Tibial artery (tissue), 4 donors: ENCODE measurements at regions not wholly inside any gene's neighbourhood (a gene's known extent, or its start where the extent isn't known, plus 50 kb on each side); places are given as distances from the start of the nearest gene placed in this dataset.

Experiments used
- DNase-seq, 2 donors: peaks; one replicate each; pipeline ENCODE4 v3.0.0-alpha.2; 2019
- H3K27ac ChIP-seq, 2 donors: fragments of 200-600 bp; sonication (generic) in 1 of 2; 1 replicate in 1 of 2; 2 replicates in 1 of 2; pipeline ENCODE4 v1.5.1; 2018 to 2019; ENCODE audit warnings: mild to moderate bottlenecking in 1 of 2
- H3K27me3 ChIP-seq, 2 donors: fragments of 200-600 bp; sonication (generic) in 1 of 2; one replicate each; pipeline versions ENCODE4 v1.5.1 to v1.6.0; 2016 to 2019
- H3K36me3 ChIP-seq, 3 donors: fragments of 200-600 bp; sonication (generic) in 2 of 3; one replicate each; pipeline ENCODE4 v1.5.1; 2016 to 2019; ENCODE audit warnings: mild to moderate bottlenecking in 2 of 3
- H3K4me1 ChIP-seq, 4 donors: fragments of 200-600 bp; sonication (generic) in 2 of 4; 1 replicate in 3 of 4; 2 replicates in 1 of 4; pipeline ENCODE4 v1.5.1; 2016 to 2019
- H3K4me3 ChIP-seq, 2 donors: fragments of 200-600 bp; sonication (generic) in 1 of 2; 1 replicate in 1 of 2; 2 replicates in 1 of 2; pipeline ENCODE4 v1.5.1; 2018 to 2019; ENCODE audit warnings: mild to moderate bottlenecking in 2 of 2
- H3K9me3 ChIP-seq, 3 donors: fragments of 200-600 bp; sonication (generic) in 1 of 3; one replicate each; pipeline ENCODE4 v1.5.1; 2016 to 2019
- CTCF ChIP-seq, 2 experiments: fragments of 200-600 bp in 1 of 2; fragments of 450-650 bp in 1 of 2; IDR thresholded peaks; one replicate each; pipeline ENCODE4 v1.5.1; 2017 to 2019; ENCODE audit warnings: antibody characterized with exemption in 2 of 2, mild to moderate bottlenecking in 1 of 2, moderate library complexity in 1 of 2
- intact Hi-C: fragments of 100-400 bp; cut with DNase I; formaldehyde crosslinking; loops from one replicate; pipeline ENCODE4 v1.15.0; 2023; ENCODE audit warnings: low total_unique reads

DNA sequence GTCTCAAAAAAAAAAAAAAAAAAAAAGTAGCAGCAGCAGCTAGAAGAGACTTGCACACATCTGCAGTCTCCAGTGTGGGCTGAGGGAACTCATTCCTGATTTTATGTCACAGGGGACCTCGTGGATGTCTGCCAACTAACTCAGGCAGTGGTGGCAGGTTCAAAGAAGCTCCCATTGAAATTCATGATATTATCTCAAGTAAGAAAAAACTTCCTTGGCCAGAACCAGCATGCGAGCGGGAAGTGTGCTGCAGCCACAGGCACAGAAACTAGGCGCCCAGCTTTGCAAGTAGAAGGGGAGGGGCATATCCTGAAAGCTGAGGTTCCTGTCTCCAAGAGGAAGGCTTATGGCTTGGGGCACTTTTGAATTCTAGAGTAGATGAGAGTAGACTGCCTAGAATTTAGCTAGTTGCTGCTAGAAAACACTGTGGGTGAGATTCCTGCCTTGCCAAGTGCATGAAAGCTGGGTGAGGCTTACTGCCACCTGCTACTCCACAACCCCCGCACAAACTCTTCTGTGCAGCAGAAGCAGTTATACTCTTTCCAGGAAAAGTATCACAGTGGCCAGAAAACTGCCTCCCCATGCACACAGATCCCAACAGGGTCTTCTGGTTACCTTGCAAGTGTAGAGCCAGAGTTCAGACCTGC, 603.8 kb upstream of the CA10 start:
- intact Hi-C loops: no loop called here
- Histone ChIP-seq H3K4me3 (no peak overlapping the region), H3K4me1 (no peaks in the 10 kb centered on the region), H3K36me3 (no peaks in the 10 kb centered on the region), H3K27ac (no peak overlapping the region), H3K9me3 (no peaks in the 10 kb centered on the region), H3K27me3 (no peaks in the 10 kb centered on the region)
- no peak for DNase-seq
- no peak for TF ChIP-seq CTCF (IDR thresholded peaks at IDR 0.05)

DNA sequence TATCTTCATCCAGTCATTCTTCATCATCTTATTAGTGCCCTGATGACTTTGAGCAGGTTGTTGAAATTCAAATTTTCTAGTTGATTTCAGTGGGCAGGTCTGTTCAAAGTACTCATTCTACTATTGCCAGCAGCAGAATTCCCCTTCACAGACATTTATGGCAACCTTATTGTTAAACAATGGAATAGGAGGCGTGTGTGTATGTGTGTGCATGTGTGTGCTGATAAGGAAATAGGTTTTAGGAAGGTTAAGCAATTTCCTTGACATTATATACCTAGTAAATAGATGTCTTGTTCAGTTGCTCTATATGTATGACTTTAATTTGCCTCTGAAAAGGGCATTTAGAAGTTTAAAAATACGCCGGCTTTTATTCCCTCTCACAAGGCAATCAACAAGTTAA, 601.4 kb upstream of the CA10 start:
- no peak for DNase-seq
- no peaks in the 10 kb centered on the region for H3K4me1 ChIP-seq

GRCh38 chr17:52758481-52758880, 600.0 kb upstream of the CA10 start:
- H3K4me1 ChIP-seq: no peaks in the 10 kb centered on the region
- TF ChIP-seq CTCF (IDR thresholded peaks at IDR 0.05): no peak
- no peak overlapping the region for H3K27ac ChIP-seq
- H3K9me3 ChIP-seq: no peaks in the 10 kb centered on the region
- H3K4me3 ChIP-seq: no peak overlapping the region
- DNase-seq: no peak
- no peaks in the 10 kb centered on the region for H3K36me3 ChIP-seq
- no peaks in the 10 kb centered on the region for H3K27me3 ChIP-seq
- intact Hi-C loops: no loop called here

More for the DNA sequence above, 601.4 kb upstream of the CA10 start:
- Histone ChIP-seq H3K9me3 (no peaks in the 10 kb centered on the region), H3K27ac (no peak overlapping the region), H3K36me3 (no peaks in the 10 kb centered on the region), H3K27me3 (no peaks in the 10 kb centered on the region), H3K4me3 (no peak overlapping the region)
- TF ChIP-seq CTCF (IDR thresholded peaks at IDR 0.05): no peak
- intact Hi-C loops: no loop called here

DNA sequence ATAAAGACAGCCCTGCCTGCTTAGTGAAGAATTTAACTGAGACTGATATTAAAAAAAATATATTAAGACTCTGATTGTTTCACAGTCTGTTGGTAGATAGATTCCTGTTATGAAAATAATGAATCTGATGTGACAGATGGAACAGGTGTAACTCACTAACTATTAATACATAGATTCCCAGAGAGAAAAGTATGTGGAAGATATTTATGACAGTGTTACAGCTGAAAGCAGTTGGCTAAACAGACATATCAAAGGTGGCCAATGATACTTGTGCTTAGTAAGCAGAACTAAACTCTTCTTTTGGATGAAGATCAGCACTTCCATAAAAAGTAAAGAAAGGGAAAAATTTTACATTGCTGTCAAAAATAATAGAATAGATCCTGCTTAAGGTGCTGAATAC, 598.2 kb upstream of the CA10 start:
- no peaks in the 10 kb centered on the region for H3K27me3 ChIP-seq
- H3K4me3 ChIP-seq: no peak overlapping the region
- H3K27ac ChIP-seq: no peak overlapping the region
- no peak for TF ChIP-seq CTCF (IDR thresholded peaks at IDR 0.05)
- no peaks in the 10 kb centered on the region for H3K9me3 ChIP-seq
- intact Hi-C loops: no loop called here
- H3K4me1 ChIP-seq: no peaks in the 10 kb centered on the region
- no peak for DNase-seq
- no peaks in the 10 kb centered on the region for H3K36me3 ChIP-seq

GRCh38 chr17:52754838-52755237, 596.3 kb upstream of the CA10 start:
- DNase-seq: no peak
- Histone ChIP-seq H3K36me3 (no peaks in the 10 kb centered on the region), H3K4me3 (no peak overlapping the region), H3K27me3 (no peaks in the 10 kb centered on the region), H3K9me3 (no peaks in the 10 kb centered on the region), H3K27ac (no peak overlapping the region), H3K4me1 (no peaks in the 10 kb centered on the region)
- no peak for TF ChIP-seq CTCF (IDR thresholded peaks at IDR 0.05)
- intact Hi-C loops: no loop called here

- H3K36me3 ChIP-seq: no peaks in the 10 kb centered on the region
- no peaks in the 10 kb centered on the region for H3K4me1 ChIP-seq
- no peak for DNase-seq
- no peak overlapping the region for H3K27ac ChIP-seq
- no peak overlapping the region for H3K4me3 ChIP-seq
- no peak for TF ChIP-seq CTCF (IDR thresholded peaks at IDR 0.05)
- no peaks in the 10 kb centered on the region for H3K27me3 ChIP-seq
- intact Hi-C loops: no loop called here
- H3K9me3 ChIP-seq: no peaks in the 10 kb centered on the region
Measured at GRCh38 chr17:52751051-52751450, 592.5 kb upstream of the CA10 start.
